Nephron (organoid): ENCODE measurements at regions not wholly inside any gene's neighbourhood (a gene's known extent, or its start where the extent isn't known, plus 50 kb on each side); places are given as distances from the start of the nearest gene placed in this dataset.

Source experiments
- H3K27ac Mint-ChIP-seq, 3 experiments: 2 replicates each; pipeline ENCODE4 v1.8.0; 2020; ENCODE audit warnings: mixed read lengths in 3 of 3, mild to moderate bottlenecking in 2 of 3, moderate library complexity in 1 of 3
- H3K27me3 Mint-ChIP-seq: 2 replicates; pipeline ENCODE4 v1.8.0; 2021; ENCODE audit warnings: low read depth, mild to moderate bottlenecking, moderate library complexity, mixed read lengths
- H3K36me3 Mint-ChIP-seq: 2 replicates; pipeline ENCODE4 v1.8.0; 2020; ENCODE audit warnings: low read depth, mixed read lengths
- H3K4me1 Mint-ChIP-seq: 2 replicates; pipeline ENCODE4 v1.8.0; 2020; ENCODE audit warnings: mixed read lengths
- H3K4me3 Mint-ChIP-seq, 3 experiments: 2 replicates each; pipeline ENCODE4 v1.8.0; 2020; ENCODE audit warnings: mild to moderate bottlenecking in 3 of 3, mixed read lengths in 3 of 3, moderate library complexity in 2 of 3
- H3K9me3 Mint-ChIP-seq: 2 replicates; pipeline ENCODE4 v1.8.0; 2020; ENCODE audit warnings: mixed read lengths
- TF ChIP-seq, protein P1 (sequence below), 3 experiments: fragments of 200-600 bp; sonication (generic); IDR thresholded peaks; one replicate each; pipeline ENCODE4 v1.5.0; 2021; ENCODE audit warnings: antibody characterized with exemption in 3 of 3; ENCODE audit not compliant: unreplicated experiment in 3 of 3

DNA sequence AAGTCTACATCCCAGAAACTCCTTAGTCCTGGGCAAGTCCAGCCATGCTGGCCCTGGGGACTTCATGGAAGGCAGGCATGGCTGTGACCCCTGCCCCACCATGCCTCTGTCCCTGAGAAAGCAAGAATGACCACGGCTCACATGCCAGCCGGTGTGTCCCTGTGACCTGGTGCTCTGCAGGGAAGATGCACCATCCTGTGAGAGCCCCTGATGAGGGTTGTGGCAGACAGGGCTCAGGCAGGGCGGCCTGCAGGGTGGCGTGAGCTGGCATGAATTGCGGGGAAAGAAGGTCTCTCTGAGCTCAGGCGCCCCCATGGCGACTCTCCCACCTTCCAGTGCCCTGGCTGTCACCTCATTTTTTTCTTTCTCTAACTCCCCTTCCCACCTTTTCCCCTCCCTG lies 260.3 kb downstream of the RBFOX3 start:
- no peak overlapping the region for H3K4me3 Mint-ChIP-seq
- H3K27me3 Mint-ChIP-seq = peaks cover 78% of the 10 kb centered on the region
- TF ChIP-seq, protein P1, sequence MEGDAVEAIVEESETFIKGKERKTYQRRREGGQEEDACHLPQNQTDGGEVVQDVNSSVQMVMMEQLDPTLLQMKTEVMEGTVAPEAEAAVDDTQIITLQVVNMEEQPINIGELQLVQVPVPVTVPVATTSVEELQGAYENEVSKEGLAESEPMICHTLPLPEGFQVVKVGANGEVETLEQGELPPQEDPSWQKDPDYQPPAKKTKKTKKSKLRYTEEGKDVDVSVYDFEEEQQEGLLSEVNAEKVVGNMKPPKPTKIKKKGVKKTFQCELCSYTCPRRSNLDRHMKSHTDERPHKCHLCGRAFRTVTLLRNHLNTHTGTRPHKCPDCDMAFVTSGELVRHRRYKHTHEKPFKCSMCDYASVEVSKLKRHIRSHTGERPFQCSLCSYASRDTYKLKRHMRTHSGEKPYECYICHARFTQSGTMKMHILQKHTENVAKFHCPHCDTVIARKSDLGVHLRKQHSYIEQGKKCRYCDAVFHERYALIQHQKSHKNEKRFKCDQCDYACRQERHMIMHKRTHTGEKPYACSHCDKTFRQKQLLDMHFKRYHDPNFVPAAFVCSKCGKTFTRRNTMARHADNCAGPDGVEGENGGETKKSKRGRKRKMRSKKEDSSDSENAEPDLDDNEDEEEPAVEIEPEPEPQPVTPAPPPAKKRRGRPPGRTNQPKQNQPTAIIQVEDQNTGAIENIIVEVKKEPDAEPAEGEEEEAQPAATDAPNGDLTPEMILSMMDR (IDR thresholded peaks at IDR 0.05; ENCODE audit: unreplicated experiment in 3 of 3) = no peak
- H3K36me3 Mint-ChIP-seq = no peaks in the 10 kb centered on the region
- peaks cover 7% of the 10 kb centered on the region for H3K9me3 Mint-ChIP-seq
- no peak overlapping the region for H3K27ac Mint-ChIP-seq
- H3K4me1 Mint-ChIP-seq = no peaks in the 10 kb centered on the region

DNA sequence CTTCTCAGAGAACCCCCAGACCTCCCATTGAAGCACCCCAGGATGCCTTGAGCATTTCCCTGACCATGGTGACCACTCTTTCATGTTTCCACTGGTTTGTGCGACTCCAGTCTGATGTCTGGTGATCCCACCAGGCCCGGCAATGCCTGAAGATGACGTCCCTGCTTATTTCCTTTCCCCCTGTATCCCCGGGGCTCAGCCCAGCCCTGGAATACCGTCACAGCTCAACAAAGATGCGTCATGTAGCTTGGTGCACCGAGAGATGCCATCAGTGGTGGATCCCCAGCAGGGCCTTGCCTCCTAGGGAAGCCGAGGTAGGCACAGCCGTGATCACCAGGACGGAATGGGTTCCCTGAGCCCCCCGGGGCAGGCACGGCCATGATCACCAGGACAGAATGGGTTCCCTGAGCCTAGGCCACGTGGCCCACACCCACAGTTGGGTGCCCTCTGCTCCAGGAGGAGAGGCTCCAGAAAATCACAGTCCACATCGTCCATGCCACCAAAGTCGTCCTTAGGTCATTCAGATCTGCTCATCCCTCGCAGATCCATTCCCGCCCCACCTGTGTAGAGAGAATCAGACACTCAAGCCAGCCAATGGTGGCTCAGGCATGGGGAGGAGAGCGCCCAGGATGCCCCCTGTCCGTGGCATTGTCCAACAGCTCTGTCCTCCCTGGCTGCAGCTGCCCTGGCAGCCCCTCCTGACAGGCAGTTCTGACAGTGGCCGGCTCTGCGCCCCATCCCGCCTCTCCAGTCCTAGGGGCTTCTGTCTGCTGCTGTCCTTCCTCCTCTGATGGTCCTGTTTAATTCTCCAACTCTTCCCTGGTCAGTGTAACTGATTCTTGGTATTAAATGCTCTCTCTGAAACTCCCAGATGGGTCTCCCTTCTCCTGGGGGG lies 261.1 kb downstream of the RBFOX3 start:
- Mint-ChIP-seq H3K27me3 (peaks cover 78% of the 10 kb centered on the region), H3K9me3 (peaks cover 12% of the 10 kb centered on the region), H3K36me3 (no peaks in the 10 kb centered on the region), H3K4me3 (no peak overlapping the region), H3K4me1 (no peaks in the 10 kb centered on the region), H3K27ac (no peak overlapping the region)
- TF ChIP-seq, protein P1 (IDR thresholded peaks at IDR 0.05; ENCODE audit: unreplicated experiment in 3 of 3) = no peak

DNA sequence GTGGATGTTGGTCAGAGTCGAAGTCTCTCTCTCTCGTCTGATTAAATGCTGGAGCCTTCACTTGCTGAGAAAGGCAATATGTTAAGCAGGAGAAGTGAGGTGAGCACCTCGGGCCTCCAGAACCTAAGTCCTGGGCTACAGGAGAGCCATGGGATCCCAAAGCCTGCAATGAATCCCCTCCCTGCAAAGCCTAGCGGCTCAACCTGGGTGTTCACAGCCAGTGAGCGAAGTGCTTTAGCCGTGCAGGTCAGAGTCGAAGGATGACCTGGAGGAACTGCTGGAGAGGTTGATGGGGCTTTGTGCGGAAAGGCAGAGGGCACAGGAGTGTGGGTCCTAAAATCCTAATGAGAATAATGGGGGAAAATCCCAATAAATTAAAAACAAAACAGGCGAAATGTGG lies 267.8 kb downstream of the ENGASE start:
- no peak overlapping the region for H3K27ac Mint-ChIP-seq
- no peaks in the 10 kb centered on the region for H3K36me3 Mint-ChIP-seq
- H3K4me3 Mint-ChIP-seq = no peak overlapping the region
- H3K9me3 Mint-ChIP-seq = peaks cover 12% of the 10 kb centered on the region
- peaks cover 68% of the 10 kb centered on the region for H3K27me3 Mint-ChIP-seq
- TF ChIP-seq, protein P1 (IDR thresholded peaks at IDR 0.05; ENCODE audit: unreplicated experiment in 3 of 3) = no peak
- H3K4me1 Mint-ChIP-seq = no peaks in the 10 kb centered on the region

DNA sequence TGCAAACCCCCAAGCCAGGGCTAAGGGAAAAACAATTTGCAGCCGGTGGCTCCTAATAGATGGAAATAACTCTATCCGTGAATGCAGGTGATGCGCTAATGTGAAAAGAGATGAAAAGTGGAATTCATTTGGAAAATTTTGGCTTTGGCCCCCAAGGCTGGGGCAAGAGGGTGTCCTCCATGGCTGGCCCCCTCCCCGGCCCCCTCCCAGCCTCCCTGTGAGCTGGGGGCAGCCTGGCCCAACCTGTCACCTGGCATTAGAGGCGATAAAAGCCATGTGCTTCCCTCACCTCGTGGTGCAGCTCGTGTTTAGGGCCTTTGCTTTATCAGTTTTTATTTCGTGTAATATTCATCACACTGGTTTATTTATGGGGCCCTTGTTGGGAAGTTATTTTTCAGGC lies 267.2 kb downstream of the ENGASE start:
- H3K27ac Mint-ChIP-seq = no peak overlapping the region
- H3K4me3 Mint-ChIP-seq = no peak overlapping the region
- H3K4me1 Mint-ChIP-seq = no peaks in the 10 kb centered on the region
- peaks cover 62% of the 10 kb centered on the region for H3K27me3 Mint-ChIP-seq
- H3K9me3 Mint-ChIP-seq = peaks cover 12% of the 10 kb centered on the region
- H3K36me3 Mint-ChIP-seq = no peaks in the 10 kb centered on the region
- TF ChIP-seq, protein P1 (IDR thresholded peaks at IDR 0.05; ENCODE audit: unreplicated experiment in 3 of 3) = no peak

DNA sequence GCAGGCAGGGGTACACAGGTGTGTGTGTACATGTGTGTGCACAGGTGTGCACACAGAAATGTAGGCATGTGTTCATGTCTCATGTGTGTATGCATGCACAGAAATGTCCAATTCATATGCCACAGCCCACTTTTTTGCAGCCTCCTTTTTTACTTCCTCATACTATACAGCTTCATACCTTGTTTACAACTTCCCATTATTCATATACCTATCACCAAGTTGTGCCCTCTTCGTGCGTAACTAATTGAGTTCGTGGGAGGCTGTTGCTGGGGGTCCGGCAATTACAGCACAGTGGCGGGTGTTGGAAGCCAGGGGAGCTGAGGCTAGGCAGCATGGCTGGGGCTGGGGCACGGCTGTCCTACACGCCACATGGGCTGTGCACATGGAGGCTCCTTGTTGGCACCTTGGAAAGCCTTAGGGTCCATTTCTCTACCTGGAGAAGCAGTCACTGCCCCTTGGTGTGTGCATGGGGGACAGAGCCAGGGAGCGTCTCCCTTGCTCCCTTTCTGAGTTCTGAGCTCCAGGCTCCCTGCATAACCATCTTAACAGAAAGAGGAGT lies 266.7 kb downstream of the ENGASE start:
- Mint-ChIP-seq H3K27ac (no peak overlapping the region), H3K9me3 (peaks cover 11% of the 10 kb centered on the region), H3K36me3 (no peaks in the 10 kb centered on the region), H3K4me1 (no peaks in the 10 kb centered on the region), H3K27me3 (peaks cover 66% of the 10 kb centered on the region), H3K4me3 (no peak overlapping the region)
- TF ChIP-seq, protein P1 (IDR thresholded peaks at IDR 0.05; ENCODE audit: unreplicated experiment in 3 of 3) = no peak
